ENCODE measurements at regions not wholly inside any gene's neighbourhood (a gene's known extent, or its start where the extent isn't known, plus 50 kb on each side); places are given as distances from the start of the nearest gene placed in this dataset.

- CTCF ChIA-PET, result no interaction called here
- POLR2A ChIA-PET, result no interaction called here
- TF ChIP-seq, protein P1, sequence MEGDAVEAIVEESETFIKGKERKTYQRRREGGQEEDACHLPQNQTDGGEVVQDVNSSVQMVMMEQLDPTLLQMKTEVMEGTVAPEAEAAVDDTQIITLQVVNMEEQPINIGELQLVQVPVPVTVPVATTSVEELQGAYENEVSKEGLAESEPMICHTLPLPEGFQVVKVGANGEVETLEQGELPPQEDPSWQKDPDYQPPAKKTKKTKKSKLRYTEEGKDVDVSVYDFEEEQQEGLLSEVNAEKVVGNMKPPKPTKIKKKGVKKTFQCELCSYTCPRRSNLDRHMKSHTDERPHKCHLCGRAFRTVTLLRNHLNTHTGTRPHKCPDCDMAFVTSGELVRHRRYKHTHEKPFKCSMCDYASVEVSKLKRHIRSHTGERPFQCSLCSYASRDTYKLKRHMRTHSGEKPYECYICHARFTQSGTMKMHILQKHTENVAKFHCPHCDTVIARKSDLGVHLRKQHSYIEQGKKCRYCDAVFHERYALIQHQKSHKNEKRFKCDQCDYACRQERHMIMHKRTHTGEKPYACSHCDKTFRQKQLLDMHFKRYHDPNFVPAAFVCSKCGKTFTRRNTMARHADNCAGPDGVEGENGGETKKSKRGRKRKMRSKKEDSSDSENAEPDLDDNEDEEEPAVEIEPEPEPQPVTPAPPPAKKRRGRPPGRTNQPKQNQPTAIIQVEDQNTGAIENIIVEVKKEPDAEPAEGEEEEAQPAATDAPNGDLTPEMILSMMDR (IDR thresholded peaks at IDR 0.05; ENCODE audit: insufficient read depth, low read length, missing control alignments), result no peak
- H3K4me3 ChIP-seq (ENCODE audit: low read depth, low read length), result no peak overlapping the region
- DNase-seq (ENCODE audit: low read depth, low spot score), result no peak
Measured at GRCh38 chr1:119308130-119308700, 60.4 kb upstream of the HAO2 start.

- H3K4me3 ChIP-seq (ENCODE audit: low read depth, low read length), result no peak overlapping the region
- ChIA-PET CTCF (no interaction called here), POLR2A (no interaction called here)
- no peak for DNase-seq (ENCODE audit: low read depth, low spot score)
- TF ChIP-seq, protein P1 (IDR thresholded peaks at IDR 0.05; ENCODE audit: insufficient read depth, low read length, missing control alignments), result no peak
Measured at GRCh38 chr1:119308806-119309205, 59.8 kb upstream of the HAO2 start.

DNA sequence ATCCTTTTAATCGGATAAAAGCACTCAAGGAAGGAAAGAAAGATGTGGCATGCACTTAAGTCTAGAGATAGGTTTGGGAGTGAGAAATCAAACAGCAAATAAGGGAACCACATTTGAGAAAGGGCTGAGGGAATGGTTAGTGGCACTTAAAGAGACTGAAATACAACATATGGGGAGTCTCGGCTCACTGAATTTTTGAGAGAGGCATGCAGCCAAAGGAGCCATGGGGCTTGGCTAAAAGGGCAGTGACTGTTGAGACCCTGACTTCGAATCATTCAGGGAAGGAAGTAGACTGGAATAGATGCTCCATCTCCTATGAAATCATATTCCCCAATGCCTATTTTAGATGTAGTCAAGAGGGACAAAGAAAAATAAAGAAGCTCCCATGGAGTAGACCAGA is 58.3 kb upstream of the HAO2 start:
- POLR2A ChIA-PET, result no interaction called here
- TF ChIP-seq, protein P1 (IDR thresholded peaks at IDR 0.05; ENCODE audit: insufficient read depth, low read length, missing control alignments), result no peak
- H3K4me3 ChIP-seq (ENCODE audit: low read depth, low read length), result no peak overlapping the region
- CTCF ChIA-PET, result no interaction called here
- no peak for DNase-seq (ENCODE audit: low read depth, low spot score)

GRCh38 chr1:119312500-119312899 is 56.1 kb upstream of the HAO2 start:
- CTCF ChIA-PET, result interaction anchor here (1.1 kb wide), 1 partner anchor 38 kb away, joined by 3 read pairs; no protein-coding TSS in a partner anchor
- H3K4me3 ChIP-seq (ENCODE audit: low read depth, low read length), result no peak overlapping the region
- DNase-seq (ENCODE audit: low read depth, low spot score), result no peak
- POLR2A ChIA-PET, result no interaction called here
- TF ChIP-seq, protein P1 (IDR thresholded peaks at IDR 0.05; ENCODE audit: insufficient read depth, low read length, missing control alignments), result no peak

- H3K4me3 ChIP-seq (ENCODE audit: low read depth, low read length), result no peak overlapping the region
- CTCF ChIA-PET, result interaction anchor here (1.0 kb wide), 1 partner anchor 13 kb away, joined by 3 read pairs; no protein-coding TSS in a partner anchor
- DNase-seq (ENCODE audit: low read depth, low spot score), result no peak
- TF ChIP-seq, protein P1 (IDR thresholded peaks at IDR 0.05; ENCODE audit: insufficient read depth, low read length, missing control alignments), result no peak
- POLR2A ChIA-PET, result no interaction called here
Measured at GRCh38 chr1:119314001-119314796, 54.4 kb upstream of the HAO2 start.

DNA sequence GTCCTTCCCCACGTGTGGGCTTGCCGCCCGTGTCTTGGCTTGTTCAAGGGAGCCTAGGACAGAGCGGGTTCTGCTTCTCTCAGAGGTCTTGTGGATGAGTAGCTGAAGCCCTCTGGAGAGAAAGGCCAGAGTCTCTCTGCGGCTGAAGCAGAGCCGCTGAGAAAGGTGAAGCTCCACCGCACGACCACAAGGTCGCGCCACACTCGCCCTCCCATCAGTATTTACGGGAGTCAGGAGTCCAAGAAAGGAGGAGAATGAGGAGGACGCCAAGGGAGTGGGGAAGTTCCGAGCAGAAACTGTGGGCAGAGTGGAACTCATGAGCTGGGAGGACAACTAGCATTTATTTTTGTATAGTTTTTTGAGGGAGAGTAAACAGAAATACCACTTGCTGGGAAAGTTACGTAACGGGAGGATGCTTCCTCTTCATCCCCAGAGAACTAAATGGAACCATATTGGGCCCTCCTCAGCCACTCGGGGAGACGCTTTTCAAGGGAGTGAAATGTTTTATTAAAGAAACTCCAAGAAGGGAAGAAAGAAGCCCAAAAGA is 51.6 kb upstream of the HAO2 start:
- no peak overlapping the region for H3K4me3 ChIP-seq (ENCODE audit: low read depth, low read length)
- TF ChIP-seq, protein P1 (IDR thresholded peaks at IDR 0.05; ENCODE audit: insufficient read depth, low read length, missing control alignments), result no peak
- DNase-seq (ENCODE audit: low read depth, low spot score), result no peak
- ChIA-PET CTCF (interaction anchor here (1.2 to 1.6 kb wide), 3 partner anchors 8 to 42 kb away, joined by 4 to 5 read pairs (median 4); no protein-coding TSS in a partner anchor), POLR2A (no interaction called here)

Data from AG04449 (cell line).